Stimulated activated CD8-positive, alpha-beta memory T cell treated with anti-CD3 and anti-CD28 coated beads, Interleukin-2, amount 100 ng/mL, for 48 hours (primary cell): ENCODE measurements at regions not wholly inside any gene's neighbourhood (a gene's known extent, or its start where the extent isn't known, plus 50 kb on each side); places are given as distances from the start of the nearest gene placed in this dataset.

Experiments used
- DNase-seq, 2 donors: peaks; one replicate each; pipeline ENCODE4 v3.0.0-alpha.2; 2020; ENCODE audit warnings: low read depth in 2 of 2

DNA sequence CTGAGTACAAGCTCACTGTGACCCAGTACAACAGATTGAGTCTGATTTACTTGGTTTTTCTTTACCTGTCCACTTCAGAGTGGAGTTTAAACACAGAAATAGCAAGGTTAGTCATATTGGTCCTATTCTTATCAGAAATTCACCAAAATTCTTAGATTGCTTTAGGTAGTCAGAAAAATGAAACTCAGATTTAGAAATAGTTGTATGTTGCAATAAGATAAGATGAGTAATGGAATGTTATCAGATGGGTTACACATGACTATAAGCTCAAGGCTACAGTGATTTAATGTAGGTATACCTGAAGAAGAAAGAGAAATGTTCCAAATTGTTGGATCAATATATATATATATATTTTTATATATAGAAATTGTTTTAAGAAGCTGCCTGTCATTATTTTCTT is 524.1 kb downstream of the LRFN5 start:
- no peak for DNase-seq

DNA sequence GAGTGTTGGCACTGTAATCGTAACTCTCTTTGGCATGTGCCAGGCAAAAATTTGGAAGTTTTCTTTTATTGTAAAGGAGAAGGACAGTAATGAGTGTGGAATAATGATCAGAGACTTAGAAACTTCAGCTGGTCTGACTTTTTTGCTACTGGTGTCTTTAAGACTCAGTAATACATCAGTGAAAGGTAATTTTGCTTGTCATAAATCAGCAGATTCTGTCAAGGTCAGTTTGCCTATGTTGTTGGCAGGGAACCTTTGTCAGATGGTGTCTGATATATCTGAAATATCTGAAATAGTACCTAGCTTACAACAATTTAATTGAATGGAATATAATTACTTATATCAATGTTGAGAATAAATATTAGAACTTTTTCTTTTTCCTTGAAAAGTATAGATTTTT is 516.9 kb downstream of the LRFN5 start:
- DNase-seq, result no peak

DNA sequence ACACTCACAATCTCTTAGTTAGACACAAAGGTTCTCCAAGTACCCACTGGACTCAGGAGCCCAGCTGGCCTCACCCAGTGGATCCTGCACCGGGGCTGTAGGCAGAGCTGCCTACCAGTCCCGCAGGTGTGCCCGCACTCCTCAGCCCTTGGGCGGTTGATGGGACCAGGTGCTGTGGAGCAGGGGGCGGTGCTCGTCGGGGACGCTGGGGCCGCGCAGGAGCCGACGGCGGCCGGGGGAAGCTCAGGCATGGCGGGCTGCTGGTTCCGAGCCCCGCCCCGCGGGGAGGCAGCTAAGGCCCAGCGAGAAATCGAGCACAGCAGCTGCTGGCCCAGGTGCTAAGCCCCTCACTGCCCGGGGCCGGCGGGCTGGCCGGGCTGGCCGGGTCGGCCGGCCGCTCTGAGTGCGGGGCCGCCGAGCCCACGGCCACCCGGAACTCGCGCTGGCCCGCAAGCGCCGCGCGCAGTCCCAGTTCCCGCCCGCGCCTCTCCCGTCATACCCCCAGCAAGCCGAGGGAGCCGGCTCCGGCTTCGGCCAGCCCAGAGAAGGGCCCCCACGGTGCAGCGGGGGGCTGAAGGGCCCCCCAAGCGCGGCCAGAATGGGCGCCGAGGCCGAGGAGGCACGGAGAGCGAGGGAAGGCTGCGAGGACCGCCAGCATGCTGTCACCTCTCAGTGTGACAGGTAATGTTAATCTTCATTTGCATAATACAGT is 506.8 kb downstream of the LRFN5 start:
- DNase-seq, result no peak

DNA sequence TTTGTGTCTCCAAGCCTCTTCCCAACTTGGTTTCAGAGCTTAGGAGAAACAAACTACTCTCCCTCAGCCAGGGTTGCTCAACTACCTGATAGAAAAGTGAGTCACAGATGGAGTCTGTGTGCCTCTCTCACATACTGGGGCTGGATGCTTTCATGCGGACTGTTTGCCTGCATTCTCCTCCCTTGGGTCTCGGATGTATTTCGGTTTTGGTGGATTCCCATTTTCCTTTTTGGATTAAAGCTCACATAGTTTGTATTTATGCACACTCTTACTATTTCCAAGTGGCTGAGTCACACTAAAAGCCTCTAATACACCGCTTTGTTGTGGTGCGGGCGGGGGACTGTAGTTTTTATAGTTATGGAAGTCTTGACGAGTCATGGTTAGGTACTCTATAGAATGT is 505.4 kb downstream of the LRFN5 start:
- DNase-seq, result no peak

DNA sequence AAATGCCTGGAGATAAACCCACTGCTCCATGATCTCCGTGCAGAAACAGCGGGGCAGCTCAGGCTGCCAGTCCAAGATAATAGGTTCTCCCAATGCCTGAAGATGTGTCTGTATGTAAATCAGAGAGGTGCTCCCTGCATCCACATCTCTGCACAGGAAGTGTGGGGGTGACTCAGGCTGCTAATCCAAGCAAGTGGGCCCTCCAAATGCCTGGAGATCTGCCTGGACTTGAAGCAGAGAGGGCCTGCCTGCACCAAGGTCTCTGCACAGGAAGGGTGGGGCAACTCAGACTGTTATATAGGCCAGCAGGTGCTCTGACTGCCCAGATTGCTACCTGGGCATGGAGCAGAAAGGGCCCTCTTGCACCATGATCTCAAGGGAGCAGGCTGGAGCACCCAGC is 504.7 kb downstream of the LRFN5 start:
- DNase-seq, result no peak

DNA sequence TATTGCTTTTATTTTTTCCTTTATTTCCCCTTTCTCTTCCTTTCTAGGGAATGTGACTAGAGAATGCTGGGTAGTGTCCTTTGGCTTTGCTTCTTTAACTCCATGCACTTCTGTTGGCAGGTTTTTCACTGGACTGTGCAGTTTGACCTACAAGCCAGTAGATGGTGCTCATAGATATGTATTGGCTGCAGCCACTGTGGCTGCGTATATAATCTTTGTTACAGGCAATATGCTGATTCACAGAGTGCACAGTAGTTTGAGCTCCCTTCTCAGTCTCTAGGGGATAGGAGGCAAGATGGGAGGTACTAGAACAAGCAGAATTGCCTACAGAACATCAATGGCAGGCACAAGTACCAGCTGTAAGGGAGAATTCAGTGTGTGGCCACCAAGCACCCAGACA is 503.5 kb downstream of the LRFN5 start:
- DNase-seq, result no peak

DNA sequence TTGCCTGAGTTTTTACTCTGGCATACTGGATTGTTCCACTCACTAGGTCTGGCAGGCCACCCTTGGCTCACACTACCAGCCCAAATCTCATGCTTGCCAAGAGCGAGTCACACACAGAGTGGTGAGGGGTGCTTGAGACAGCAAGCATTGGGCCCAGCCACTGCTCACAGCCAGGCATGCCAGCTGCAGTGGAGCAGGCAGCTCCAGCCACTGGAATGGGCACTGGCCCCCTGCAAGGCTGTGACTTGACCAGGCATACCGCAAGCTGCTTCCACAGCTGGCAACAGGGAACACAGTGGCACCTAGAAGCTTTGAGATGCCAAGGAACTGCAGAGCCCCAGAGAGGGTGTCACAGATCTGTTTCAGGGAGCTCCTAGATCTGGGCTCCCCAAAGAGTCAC is 488.5 kb downstream of the LRFN5 start:
- no peak for DNase-seq

DNA sequence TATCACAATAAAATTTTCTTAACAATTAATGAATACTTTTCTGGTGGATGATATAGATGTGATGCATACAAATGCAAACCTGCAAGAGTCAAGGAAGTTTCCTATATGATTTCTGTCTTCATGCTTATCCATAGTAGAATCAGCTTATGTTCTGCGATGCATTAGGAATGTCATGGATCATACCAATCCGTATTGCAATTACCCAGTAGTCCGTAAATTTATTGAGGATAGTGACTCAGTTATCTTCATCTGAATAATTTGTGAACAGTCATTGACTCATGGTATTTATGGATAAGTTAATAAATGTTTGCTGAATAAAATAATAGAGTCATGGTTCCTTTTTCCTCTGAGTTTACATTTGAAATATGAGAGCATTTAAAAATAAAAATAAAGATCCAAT is 483.4 kb downstream of the LRFN5 start:
- DNase-seq, result no peak

DNA sequence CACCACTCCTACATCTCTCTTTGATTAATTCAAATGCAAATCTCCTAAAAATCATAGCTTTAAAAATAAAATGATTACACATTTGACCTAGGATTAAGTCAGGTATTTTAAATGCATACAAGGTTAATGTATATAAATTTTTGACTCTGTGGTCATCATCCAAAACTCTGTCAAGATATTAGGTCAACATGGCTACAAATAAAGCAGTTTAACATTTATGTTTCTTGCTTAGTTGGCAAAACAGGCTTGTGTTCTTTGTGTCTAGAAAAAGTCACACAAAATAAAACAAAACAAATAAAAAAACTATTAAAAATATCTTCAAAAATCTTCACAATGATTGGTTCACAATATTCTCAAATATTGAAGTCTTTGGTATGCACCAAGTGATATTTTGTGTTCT is 473.2 kb downstream of the LRFN5 start:
- no peak for DNase-seq

DNA sequence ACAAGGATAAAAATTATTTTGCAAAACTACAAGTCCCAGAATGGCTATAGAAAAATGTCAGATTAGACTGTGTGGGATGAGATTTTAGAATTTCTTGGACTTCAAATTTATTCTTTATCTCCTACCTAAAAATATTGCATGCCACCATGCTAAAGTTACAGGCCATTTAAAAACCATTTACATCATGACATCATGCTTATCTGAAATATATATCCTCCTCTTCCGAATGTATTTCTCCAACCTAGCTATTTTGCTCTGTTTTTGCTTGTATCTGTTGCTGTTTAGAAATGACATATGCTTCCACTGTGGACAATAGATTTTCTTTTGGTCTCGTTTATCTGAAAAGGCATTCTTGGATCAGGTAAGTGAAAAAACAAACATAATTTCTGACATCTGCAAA is 471.7 kb downstream of the LRFN5 start:
- no peak for DNase-seq

DNA sequence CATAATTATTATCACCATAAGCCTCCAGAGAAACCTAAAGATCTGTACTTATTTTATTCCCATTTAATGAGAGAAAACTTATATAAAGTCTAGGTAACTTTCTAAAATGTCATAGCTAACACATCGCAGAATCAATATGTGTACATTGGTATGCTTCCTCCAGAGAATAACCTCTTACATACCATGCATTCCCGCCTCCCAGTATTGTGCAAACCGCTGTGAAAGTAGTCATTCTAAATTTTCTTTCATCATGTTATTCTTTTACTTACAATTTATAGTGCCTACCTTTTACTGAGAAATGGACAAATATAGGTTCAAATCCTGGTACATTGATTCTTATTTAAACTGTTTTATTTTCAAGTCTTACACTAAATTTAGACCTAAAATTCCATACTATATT is 463.4 kb downstream of the LRFN5 start:
- no peak for DNase-seq

DNA sequence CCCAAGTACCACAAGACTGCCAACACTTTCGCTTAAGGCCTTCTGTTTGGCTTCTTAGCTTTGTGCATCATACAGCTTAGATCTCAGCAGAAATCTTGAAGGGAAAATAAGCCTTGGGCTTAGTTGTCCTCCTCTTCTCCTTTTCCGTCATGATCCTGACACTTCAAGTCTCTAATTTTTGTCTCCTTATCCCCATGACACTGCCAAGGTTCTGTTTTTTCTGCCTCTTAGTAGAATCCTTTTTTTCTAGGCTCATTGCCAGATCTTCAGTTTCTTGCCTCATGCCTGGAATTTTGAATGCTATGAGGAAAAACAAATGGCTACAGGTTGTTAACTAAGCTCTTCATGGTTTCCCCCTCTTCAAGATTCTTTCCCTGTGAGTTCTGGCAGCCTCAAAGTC is 450.4 kb downstream of the LRFN5 start:
- DNase-seq, result no peak

DNA sequence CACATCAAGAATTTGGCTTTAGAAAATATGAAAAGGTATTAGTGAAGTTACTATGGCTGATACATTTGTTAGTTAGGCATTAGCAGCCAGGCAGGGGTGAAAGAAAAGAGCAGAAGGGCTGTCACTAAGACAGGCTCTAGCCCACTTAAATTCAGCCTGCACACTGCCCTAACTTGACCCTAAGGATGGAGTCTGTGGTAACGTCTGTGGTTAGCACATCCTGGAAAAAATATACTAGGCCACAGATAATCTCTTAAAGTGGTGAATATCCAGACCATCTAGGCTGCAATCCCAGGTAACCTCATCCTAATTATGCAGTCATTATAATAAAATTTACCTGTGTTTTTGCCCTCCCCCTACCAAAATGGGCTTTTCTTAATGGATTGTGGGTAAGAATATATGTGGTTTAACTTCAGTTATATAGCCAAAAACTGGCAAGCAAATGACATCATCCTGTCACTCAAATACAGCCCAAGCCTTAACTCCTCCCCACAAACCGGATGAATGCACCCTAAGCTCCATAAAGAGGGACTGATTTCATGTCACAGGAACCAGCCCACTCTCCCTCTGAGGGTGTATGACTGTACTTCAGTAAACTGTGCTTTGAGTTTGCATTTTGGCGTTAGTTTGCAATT is 440.9 kb downstream of the LRFN5 start:
- DNase-seq, result no peak

DNA sequence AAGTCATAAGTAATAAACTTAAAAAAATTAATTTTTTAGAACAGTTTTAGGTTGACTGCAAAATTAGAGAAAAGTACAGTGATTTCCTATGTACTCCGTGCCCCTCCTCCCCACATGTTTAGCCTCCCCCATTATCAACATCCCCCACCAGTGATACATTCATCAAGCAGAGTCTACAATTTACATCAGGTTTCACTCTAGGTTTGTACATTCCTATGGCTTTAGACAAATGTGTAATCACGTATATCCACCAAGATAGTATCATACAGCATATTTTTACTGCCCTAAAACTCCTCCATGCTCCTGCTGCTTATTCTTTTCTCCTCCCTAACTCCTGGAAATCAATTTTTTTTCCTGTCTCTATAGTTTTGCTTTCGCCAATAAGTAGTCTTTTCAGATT is 438.7 kb downstream of the LRFN5 start:
- no peak for DNase-seq

DNA sequence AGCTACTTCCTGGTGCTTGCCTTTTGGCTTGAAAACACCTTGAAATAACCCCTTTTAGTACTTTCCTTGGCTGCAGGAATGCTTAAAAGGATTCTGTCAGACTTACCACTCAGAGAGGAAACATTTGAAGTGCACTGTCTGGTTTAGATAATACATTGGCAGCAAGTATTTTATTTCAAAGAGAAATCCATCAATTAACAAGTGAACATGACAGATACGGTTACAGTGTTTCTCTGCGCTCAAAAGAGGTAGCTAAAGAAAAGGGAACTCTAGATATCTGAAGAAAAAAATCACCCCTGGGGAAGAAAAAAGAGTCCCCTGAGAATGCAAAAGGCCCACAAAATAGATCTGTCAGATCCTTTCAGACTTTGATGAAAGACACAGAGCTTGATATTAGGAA is 421.9 kb downstream of the LRFN5 start:
- no peak for DNase-seq

DNA sequence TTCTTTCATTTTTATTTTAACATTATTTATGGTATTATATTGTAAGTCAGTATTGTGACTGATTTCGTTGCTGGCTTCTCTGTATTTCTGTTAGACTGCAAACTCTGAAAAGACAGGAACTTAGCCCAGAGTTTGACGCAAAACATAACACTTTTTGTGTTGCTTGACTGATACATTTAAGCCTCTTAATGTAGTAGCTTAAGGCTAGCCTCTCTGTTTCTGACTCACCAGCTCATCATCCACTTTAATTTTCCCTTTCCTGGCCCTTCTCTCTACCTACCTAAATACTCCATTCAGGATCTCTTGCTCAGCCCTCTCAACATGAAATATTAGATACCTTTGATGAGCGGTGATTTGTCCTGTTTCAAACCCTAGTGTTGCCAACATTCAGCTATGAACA is 420.6 kb downstream of the LRFN5 start:
- DNase-seq, result no peak

DNA sequence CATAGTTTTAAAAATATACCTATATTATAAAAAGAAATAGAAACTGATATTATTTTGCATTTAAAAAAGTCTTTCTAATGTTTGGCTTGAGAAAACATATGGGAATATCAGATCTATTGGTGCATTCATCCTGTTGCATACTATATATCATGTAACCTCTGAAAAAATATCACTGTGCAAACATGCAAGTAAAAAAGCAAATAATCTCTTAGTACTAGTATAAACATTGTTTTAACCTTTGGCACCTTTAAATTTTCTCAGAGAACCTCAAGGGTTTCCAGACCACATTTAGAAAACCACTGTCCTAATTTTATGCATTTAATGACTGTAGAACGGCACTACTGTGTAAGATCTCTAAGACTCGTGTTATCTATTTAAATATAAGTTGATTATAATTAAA is 416.8 kb downstream of the LRFN5 start:
- no peak for DNase-seq

DNA sequence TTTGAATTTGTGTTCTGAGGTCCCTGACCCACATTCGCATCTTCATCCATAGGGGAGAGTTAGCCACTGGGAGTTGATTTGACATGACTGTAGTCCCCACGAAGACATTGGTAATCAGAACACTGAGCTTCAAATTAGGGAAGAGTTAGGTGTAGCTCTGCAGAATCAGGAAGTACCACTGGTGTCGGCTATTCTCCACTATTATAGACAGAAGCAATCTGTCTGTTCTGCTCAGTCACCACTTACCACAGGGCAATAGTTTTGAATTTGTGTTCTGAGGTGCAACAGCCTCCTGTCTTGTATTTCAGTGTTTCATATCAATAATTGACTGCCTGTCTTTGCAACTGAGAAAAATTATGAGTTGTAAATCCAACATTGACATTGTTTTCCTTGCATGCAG is 407.6 kb downstream of the LRFN5 start:
- no peak for DNase-seq

DNA sequence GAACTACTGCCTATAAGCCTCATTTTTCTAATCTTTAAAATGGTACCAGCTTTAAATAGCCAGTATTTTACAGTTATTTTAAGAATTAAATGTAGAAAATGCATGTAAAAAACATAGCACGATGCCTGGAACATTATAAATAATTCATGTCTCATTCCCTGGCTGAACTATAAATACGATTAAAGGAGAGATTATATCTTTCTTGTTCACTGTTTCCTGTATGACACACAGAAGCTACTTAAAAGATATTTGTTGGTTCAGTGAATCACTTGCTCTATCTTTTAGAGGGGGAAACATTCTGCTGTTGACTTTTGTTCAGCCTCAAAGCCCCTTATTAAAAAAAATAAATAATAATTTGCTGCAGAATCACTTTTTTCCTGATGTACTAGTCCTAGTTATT is 406.9 kb downstream of the LRFN5 start:
- DNase-seq, result no peak

DNA sequence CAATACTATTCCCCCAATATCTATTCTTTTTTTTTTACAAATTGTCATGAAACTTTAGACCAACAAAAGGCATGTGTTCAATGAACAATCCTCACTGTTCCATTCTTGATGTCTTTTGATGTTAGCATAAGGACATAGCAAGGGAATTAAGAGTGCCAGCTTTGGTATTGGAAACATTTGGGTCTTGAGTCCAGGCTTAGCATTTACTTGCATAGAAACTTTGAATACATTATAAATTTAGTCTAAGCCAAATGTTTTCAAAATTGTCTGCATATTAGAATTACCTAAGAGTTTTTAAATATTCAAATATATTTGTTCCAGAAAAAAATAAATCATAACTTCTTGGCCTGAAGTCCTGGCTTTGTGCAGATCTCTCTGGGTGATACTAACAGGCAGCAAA is 406.5 kb downstream of the LRFN5 start:
- DNase-seq, result no peak

DNA sequence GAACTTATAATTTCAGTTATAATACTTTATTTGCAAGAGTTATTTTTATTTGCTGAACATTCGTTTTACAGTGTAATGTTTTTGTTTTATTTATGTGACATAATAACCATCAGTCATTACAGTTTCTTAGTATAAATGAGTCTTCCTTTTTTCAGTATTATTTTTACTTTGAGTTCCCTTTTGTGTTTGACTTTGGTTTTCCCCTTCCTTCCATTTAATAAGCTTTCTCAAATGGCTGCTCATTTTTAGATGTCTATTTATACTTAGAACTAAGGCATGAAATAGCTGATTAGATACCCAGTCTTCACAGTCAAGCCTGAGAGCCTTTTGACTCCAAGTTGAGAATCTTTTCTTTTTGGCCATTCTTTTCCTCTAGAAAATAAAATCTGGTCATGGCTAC is 404.5 kb downstream of the LRFN5 start:
- no peak for DNase-seq

DNA sequence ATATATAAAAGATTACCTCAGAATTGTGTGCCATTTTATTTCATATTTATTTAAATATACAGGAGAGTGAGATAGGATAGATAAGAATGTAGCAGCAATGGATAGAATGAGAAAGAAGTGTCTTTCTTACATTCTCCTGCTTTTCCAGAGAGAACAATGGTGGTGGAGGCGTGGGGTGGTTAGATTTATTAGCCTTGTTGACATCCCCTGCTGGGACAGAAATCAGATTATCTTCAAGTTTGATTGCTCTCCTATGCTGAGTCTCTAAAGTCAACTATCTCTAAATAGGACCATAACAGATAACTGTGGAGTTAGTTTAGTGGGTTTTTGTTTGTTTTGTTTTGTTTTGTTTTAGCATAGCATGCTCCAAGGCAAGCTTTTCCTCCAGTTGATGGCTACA is 397.6 kb downstream of the LRFN5 start:
- no peak for DNase-seq

DNA sequence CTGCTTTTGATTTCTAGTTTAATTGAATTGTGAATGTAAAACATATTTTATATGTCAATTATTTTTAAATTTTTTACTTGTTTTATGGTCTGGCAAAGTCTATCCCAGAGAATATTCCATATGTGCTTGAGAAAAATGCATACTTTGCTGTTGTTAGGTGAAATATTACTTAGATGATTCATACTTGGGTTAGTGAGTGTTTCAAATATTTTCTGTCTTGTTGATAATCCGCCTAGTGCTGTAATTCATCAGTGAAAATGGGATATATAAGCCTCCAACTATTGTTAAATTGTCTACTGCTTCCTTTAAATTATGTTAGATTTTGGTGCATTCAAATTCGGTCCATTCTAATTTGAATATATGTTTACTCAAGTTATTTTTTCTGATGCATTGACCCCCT is 395.5 kb downstream of the LRFN5 start:
- DNase-seq, result no peak

DNA sequence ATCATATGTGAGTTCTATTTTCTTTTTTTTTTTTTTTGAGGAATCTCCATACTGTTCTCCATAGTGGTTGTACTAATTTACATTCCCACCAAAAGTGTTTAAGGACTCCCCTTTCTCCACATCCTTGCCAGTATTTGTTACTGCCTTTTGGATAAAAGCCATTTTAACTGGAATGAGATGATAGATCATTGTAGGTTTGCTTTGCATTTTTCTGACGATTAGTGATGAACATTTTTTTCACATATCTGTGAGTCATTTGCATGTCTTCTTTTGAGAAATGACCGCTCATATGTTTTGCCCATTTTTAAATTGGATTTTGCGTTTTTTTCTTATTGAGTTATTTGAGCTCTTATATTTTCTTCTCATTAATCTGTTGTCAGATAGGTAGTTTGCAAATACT is 394.8 kb downstream of the LRFN5 start:
- no peak for DNase-seq
